ENCODE measurements at regions not wholly inside any gene's neighbourhood (a gene's known extent, or its start where the extent isn't known, plus 50 kb on each side); places are given as distances from the start of the nearest gene placed in this dataset.

GRCh38 chr12:42756841-42757623, 167.5 kb upstream of the PRICKLE1 start:
- TF ChIP-seq CTCF (IDR thresholded peaks at IDR 0.05) (no peak), POLR2AphosphoS5 (IDR thresholded peaks at IDR 0.05; ENCODE audit: insufficient read depth in 1 of 2, low read depth in 1 of 2) (no peak), POLR2A (IDR thresholded peaks at IDR 0.05) (no peak)
- Histone ChIP-seq H3K4me3 (no peak overlapping the region), H3K27ac (no peak overlapping the region), H3K9me3 (no peaks in the 10 kb centered on the region), H3K36me3 (no peaks in the 10 kb centered on the region), H3K4me1 (peaks cover 24% of the 10 kb centered on the region), H3K27me3 (no peaks in the 10 kb centered on the region)
- intact Hi-C loops (cut with DNase I), result no loop called here
- DNase-seq (ENCODE audit: extremely low spot score in 2 of 2), result no peak

GRCh38 chr12:42750356-42750755, 160.8 kb upstream of the PRICKLE1 start:
- Histone ChIP-seq H3K9me3 (no peaks in the 10 kb centered on the region), H3K36me3 (no peaks in the 10 kb centered on the region)
- intact Hi-C loops (cut with DNase I), result no loop called here

GRCh38 chr12:42749239-42749638, 159.7 kb upstream of the PRICKLE1 start:
- H3K4me1 ChIP-seq, result peaks cover 11% of the 10 kb centered on the region
- no peak for TF ChIP-seq POLR2AphosphoS5 (IDR thresholded peaks at IDR 0.05; ENCODE audit: insufficient read depth in 1 of 2, low read depth in 1 of 2)
- TF ChIP-seq CTCF (IDR thresholded peaks at IDR 0.05), result no peak
- no peak for TF ChIP-seq POLR2A (IDR thresholded peaks at IDR 0.05)
- no peak overlapping the region for H3K27ac ChIP-seq
- no peaks in the 10 kb centered on the region for H3K36me3 ChIP-seq
- H3K9me3 ChIP-seq, result no peaks in the 10 kb centered on the region
- no peaks in the 10 kb centered on the region for H3K27me3 ChIP-seq
- no peak overlapping the region for H3K4me3 ChIP-seq
- no peak for DNase-seq (ENCODE audit: extremely low spot score in 2 of 2)
- intact Hi-C loops (cut with DNase I), result no loop called here

More at GRCh38 chr12:42750356-42750755, 160.8 kb upstream of the PRICKLE1 start:
- DNase-seq (ENCODE audit: extremely low spot score in 2 of 2), result no peak
- TF ChIP-seq POLR2AphosphoS5 (IDR thresholded peaks at IDR 0.05; ENCODE audit: insufficient read depth in 1 of 2, low read depth in 1 of 2) (no peak), CTCF (IDR thresholded peaks at IDR 0.05) (no peak), POLR2A (IDR thresholded peaks at IDR 0.05) (no peak)
- Histone ChIP-seq H3K27me3 (no peaks in the 10 kb centered on the region), H3K27ac (no peak overlapping the region), H3K4me1 (no peaks in the 10 kb centered on the region), H3K4me3 (no peak overlapping the region)

GRCh38 chr12:42744539-42745182, 155.1 kb upstream of the PRICKLE1 start:
- H3K27ac ChIP-seq, result no peak overlapping the region

GRCh38 chr12:42742716-42743115, 153.2 kb upstream of the PRICKLE1 start:
- no peak overlapping the region for H3K27ac ChIP-seq

More at GRCh38 chr12:42744539-42745182, 155.1 kb upstream of the PRICKLE1 start:
- TF ChIP-seq POLR2AphosphoS5 (IDR thresholded peaks at IDR 0.05; ENCODE audit: insufficient read depth in 1 of 2, low read depth in 1 of 2) (peak; percentile 27 to 56), POLR2A (IDR thresholded peaks at IDR 0.05) (no peak)
- no peak for DNase-seq (ENCODE audit: extremely low spot score in 2 of 2)
- intact Hi-C loops (cut with DNase I), result no loop called here
- H3K4me3 ChIP-seq, result no peak overlapping the region
- no peaks in the 10 kb centered on the region for H3K9me3 ChIP-seq
- H3K36me3 ChIP-seq, result no peaks in the 10 kb centered on the region
- peaks cover 36% of the 10 kb centered on the region for H3K4me1 ChIP-seq
- no peaks in the 10 kb centered on the region for H3K27me3 ChIP-seq

More at GRCh38 chr12:42742716-42743115, 153.2 kb upstream of the PRICKLE1 start:
- Histone ChIP-seq H3K27me3 (no peaks in the 10 kb centered on the region), H3K4me1 (peaks cover 36% of the 10 kb centered on the region), H3K9me3 (no peaks in the 10 kb centered on the region), H3K36me3 (no peaks in the 10 kb centered on the region), H3K4me3 (no peak overlapping the region)
- no peak for DNase-seq (ENCODE audit: extremely low spot score in 2 of 2)
- TF ChIP-seq POLR2A (IDR thresholded peaks at IDR 0.05), result no peak
- no peak for TF ChIP-seq CTCF (IDR thresholded peaks at IDR 0.05)
- no peak for TF ChIP-seq POLR2AphosphoS5 (IDR thresholded peaks at IDR 0.05; ENCODE audit: insufficient read depth in 1 of 2, low read depth in 1 of 2)
- intact Hi-C loops (cut with DNase I), result no loop called here

Data from vagina (tissue), 2 donors.